HG02759 (cell line): ENCODE measurements at regions not wholly inside any gene's neighbourhood (a gene's known extent, or its start where the extent isn't known, plus 50 kb on each side); places are given as distances from the start of the nearest gene placed in this dataset.
"Not testable (repeated sequence)": the region's sequence is repeated elsewhere in the genome, so short reads cannot be mapped to it uniquely, and the experiment has no call there.

Experiments
- ATAC-seq: cut with Tn5 transposase; IDR thresholded peaks from one replicate; pipeline ENCODE4 v1.9.1; 2021; ENCODE audit warnings: mild to moderate bottlenecking, moderate library complexity; ENCODE audit not compliant: unreplicated experiment

GRCh38 chr13:61144301-61144700 lies 271.3 kb downstream of the PCDH20 start:
- no peak for ATAC-seq

GRCh38 chr13:61142506-61142905 lies 273.1 kb downstream of the PCDH20 start:
- no peak for ATAC-seq

- ATAC-seq, result no peak
Observed at GRCh38 chr13:61138857-61139256, 276.8 kb downstream of the PCDH20 start.

GRCh38 chr13:61136515-61136914 lies 279.1 kb downstream of the PCDH20 start:
- no peak for ATAC-seq

GRCh38 chr13:61136093-61136492 lies 279.6 kb downstream of the PCDH20 start:
- ATAC-seq, result no peak

GRCh38 chr13:61135583-61135982 lies 280.1 kb downstream of the PCDH20 start:
- ATAC-seq, result no peak

- no peak for ATAC-seq
Observed at GRCh38 chr13:61128850-61129645, 286.6 kb downstream of the PCDH20 start.

GRCh38 chr13:61123538-61124289 lies 291.9 kb downstream of the PCDH20 start:
- ATAC-seq, result no peak

- ATAC-seq, result no peak
Observed at GRCh38 chr13:61113140-61113658, 302.4 kb downstream of the PCDH20 start.

GRCh38 chr13:61111529-61111928 lies 304.1 kb downstream of the PCDH20 start:
- no peak for ATAC-seq

GRCh38 chr13:61110732-61111131 lies 304.9 kb downstream of the PCDH20 start:
- no peak for ATAC-seq

GRCh38 chr13:61109741-61110140 lies 305.9 kb downstream of the PCDH20 start:
- no peak for ATAC-seq

- no peak for ATAC-seq
Observed at GRCh38 chr13:61107989-61108388, 307.7 kb downstream of the PCDH20 start.

- ATAC-seq, result no peak
Observed at GRCh38 chr13:61095885-61096284, 319.8 kb downstream of the PCDH20 start.

- ATAC-seq, result no peak
Observed at GRCh38 chr13:61094865-61095264, 320.8 kb downstream of the PCDH20 start.

- not testable (repeated sequence) for ATAC-seq
Observed at GRCh38 chr13:61089894-61090293, 325.8 kb downstream of the PCDH20 start.

- ATAC-seq, result no peak
Observed at GRCh38 chr13:61086087-61086486, 329.6 kb downstream of the PCDH20 start.

- ATAC-seq, result no peak
Observed at GRCh38 chr13:61084988-61085387, 330.7 kb downstream of the PCDH20 start.

GRCh38 chr13:61078976-61079770 lies 336.5 kb downstream of the PCDH20 start:
- no peak for ATAC-seq

- ATAC-seq, result no peak
Observed at GRCh38 chr13:61052175-61052574, 363.5 kb downstream of the PCDH20 start.

GRCh38 chr13:61045251-61045650 lies 370.4 kb downstream of the PCDH20 start:
- ATAC-seq, result no peak
